ENCODE measurements at regions not wholly inside any gene's neighbourhood (a gene's known extent, or its start where the extent isn't known, plus 50 kb on each side); places are given as distances from the start of the nearest gene placed in this dataset.

- TF ChIP-seq POLR2A (IDR thresholded peaks at IDR 0.05; ENCODE audit: low read depth) (no peak), EP300 (IDR thresholded peaks at IDR 0.05) (no peak)
Measured at GRCh38 chr18:45298986-45299385, 316.3 kb upstream of the SLC14A2 start.
